WTC11 (cell line): ENCODE measurements at regions not wholly inside any gene's neighbourhood (a gene's known extent, or its start where the extent isn't known, plus 50 kb on each side); places are given as distances from the start of the nearest gene placed in this dataset.

Experiments used
- CREB1 ChIP-seq: sonication (generic); formaldehyde crosslinking; IDR thresholded peaks from 2 replicates; pipeline ENCODE4 v1.8.0; 2023; ENCODE audit warnings: mild to moderate bottlenecking, missing genetic modification reagents
- ETV6 ChIP-seq: sonication (generic); formaldehyde crosslinking; IDR thresholded peaks from 2 replicates; pipeline ENCODE4 v1.8.1; 2022; ENCODE audit warnings: mild to moderate bottlenecking, missing genetic modification reagents
- FOXP1 ChIP-seq: sonication (generic); formaldehyde crosslinking; IDR thresholded peaks from 2 replicates; pipeline ENCODE4 v1.8.0; 2022; ENCODE audit warnings: missing genetic modification reagents, mild to moderate bottlenecking, moderate library complexity, borderline replicate concordance
- IRF2 ChIP-seq: sonication (generic); formaldehyde crosslinking; IDR thresholded peaks from 2 replicates; pipeline ENCODE4 v1.8.0; 2022; ENCODE audit warnings: low read depth, missing genetic modification reagents, borderline replicate concordance
- NR2C2 ChIP-seq: sonication (generic); formaldehyde crosslinking; IDR thresholded peaks from 2 replicates; pipeline ENCODE4 v1.8.0; 2022; ENCODE audit warnings: mild to moderate bottlenecking, missing genetic modification reagents
- SMAD4 ChIP-seq: sonication (generic); formaldehyde crosslinking; IDR thresholded peaks from 2 replicates; pipeline ENCODE4 v1.8.0; 2022; ENCODE audit warnings: mild to moderate bottlenecking, missing genetic modification reagents
- SOX15 ChIP-seq: fragments of 250-450 bp; sonication (Bioruptor Pico); IDR thresholded peaks from 2 replicates; pipeline ENCODE4 v1.9.0; 2021; ENCODE audit warnings: mild to moderate bottlenecking
- TF ChIP-seq, protein P1 (sequence below): fragments of 200-600 bp; IDR thresholded peaks from 2 replicates; pipeline ENCODE4 v1.8.0; 2022; ENCODE audit warnings: antibody characterized with exemption
- TF ChIP-seq, protein P2 (sequence below): sonication (generic); formaldehyde crosslinking; IDR thresholded peaks from 2 replicates; pipeline ENCODE4 v1.8.0; 2022; ENCODE audit warnings: mild to moderate bottlenecking, missing genetic modification reagents

DNA sequence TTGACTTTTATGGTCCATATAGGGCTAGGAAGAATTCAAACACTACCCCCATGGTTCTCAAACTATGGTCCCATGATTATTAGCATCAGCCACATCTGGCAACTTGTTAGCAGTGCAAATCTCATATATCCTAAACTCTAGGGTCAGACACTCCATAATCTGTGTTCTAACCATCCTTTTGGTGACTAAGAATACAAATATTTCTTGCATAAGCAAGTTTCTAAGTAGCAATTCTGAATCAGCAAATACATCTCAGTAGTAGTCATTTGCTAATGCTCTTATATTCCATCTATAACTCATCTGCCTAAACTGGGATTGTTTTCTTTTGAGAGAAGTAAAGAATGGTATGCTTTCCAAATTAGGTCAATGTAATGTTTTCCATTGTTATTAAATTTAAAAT is 447.3 kb downstream of the TMX3 start:
- TF ChIP-seq, protein P1, sequence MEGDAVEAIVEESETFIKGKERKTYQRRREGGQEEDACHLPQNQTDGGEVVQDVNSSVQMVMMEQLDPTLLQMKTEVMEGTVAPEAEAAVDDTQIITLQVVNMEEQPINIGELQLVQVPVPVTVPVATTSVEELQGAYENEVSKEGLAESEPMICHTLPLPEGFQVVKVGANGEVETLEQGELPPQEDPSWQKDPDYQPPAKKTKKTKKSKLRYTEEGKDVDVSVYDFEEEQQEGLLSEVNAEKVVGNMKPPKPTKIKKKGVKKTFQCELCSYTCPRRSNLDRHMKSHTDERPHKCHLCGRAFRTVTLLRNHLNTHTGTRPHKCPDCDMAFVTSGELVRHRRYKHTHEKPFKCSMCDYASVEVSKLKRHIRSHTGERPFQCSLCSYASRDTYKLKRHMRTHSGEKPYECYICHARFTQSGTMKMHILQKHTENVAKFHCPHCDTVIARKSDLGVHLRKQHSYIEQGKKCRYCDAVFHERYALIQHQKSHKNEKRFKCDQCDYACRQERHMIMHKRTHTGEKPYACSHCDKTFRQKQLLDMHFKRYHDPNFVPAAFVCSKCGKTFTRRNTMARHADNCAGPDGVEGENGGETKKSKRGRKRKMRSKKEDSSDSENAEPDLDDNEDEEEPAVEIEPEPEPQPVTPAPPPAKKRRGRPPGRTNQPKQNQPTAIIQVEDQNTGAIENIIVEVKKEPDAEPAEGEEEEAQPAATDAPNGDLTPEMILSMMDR, result no peak
- TF ChIP-seq IRF2, result no peak
- TF ChIP-seq NR2C2 (CRISPR knock-in tag), result no peak
- TF ChIP-seq, protein P2, sequence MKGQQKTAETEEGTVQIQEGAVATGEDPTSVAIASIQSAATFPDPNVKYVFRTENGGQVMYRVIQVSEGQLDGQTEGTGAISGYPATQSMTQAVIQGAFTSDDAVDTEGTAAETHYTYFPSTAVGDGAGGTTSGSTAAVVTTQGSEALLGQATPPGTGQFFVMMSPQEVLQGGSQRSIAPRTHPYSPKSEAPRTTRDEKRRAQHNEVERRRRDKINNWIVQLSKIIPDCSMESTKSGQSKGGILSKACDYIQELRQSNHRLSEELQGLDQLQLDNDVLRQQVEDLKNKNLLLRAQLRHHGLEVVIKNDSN (CRISPR knock-in tag), result no peak
- no peak for TF ChIP-seq SOX15 (CRISPR knock-in tag)
- no peak for TF ChIP-seq ETV6 (CRISPR knock-in tag)
- no peak for TF ChIP-seq CREB1
- TF ChIP-seq FOXP1 (CRISPR knock-in tag), result no peak
- TF ChIP-seq SMAD4, result no peak
